Stimulated activated CD4-positive, alpha-beta T cell treated with anti-CD3 and anti-CD28 coated beads, TNF-alpha, amount 100 ng/mL, for 1 hour (primary cell): ENCODE measurements at regions not wholly inside any gene's neighbourhood (a gene's known extent, or its start where the extent isn't known, plus 50 kb on each side); places are given as distances from the start of the nearest gene placed in this dataset.

ENCODE experiments used
- DNase-seq, 3 donors: peaks; one replicate each; pipeline ENCODE4 v3.0.0-alpha.2; 2020; ENCODE audit warnings: low read depth in 3 of 3, low spot score in 1 of 3

DNA sequence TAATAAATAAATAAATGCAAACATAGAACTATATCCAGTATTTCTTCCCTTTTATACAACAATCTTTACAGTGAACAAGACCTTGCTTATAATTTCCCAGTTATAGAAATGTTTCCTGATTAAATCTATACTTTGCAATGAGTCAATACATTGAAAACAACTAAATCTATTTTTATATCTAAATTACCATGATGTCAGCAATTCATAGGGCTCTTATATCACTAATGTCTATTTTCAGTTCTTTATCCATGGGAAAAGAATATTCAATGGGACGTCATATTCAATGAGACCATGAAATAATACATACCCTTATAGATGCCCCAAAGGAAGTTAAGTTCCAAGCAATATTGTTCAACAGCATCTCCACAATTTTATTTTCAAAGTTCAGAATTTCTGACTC, 359.9 kb downstream of the CASP12 start:
- DNase-seq, result no peak

DNA sequence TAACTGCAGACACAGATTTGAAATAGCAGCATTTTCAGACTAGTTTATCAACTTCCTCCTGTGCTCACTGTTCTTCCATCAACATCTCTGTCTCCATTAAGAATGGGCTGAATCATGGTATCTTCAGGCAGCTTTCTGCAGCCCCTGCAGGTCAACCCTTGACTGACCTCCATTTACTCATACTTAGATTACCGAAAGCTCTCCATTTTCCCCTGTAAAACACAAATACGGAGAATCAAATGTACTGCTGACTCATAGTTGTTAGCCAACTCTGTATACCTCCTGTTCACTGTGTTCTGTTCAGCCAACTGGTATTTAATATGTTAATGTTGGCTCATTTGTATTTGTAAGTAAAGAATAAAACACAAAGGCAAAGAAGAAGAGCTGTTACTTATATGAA, 364.0 kb downstream of the CASP12 start:
- DNase-seq, result no peak

DNA sequence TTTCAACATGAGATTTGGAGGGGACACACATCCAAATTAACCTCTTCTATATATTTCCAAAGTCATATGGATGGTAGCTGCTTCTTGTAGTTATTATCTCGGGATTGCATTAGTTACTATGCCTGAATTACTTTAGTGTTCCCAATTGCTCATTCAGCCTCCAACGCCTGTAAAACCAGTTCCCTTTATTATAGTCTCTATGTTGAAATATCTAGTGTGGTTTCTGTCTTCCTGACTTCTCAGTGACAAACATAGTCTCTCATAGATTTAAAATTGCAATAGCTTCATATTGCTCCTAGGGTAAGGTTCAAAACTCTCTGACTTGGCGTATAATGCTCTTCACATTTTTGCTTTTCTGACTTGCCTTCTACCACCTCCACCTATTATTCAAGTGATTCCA, 366.4 kb downstream of the CASP12 start:
- DNase-seq, result no peak

GRCh38 chr11:104531075-104531474, 367.1 kb upstream of the PDGFD start:
- DNase-seq, result no peak

DNA sequence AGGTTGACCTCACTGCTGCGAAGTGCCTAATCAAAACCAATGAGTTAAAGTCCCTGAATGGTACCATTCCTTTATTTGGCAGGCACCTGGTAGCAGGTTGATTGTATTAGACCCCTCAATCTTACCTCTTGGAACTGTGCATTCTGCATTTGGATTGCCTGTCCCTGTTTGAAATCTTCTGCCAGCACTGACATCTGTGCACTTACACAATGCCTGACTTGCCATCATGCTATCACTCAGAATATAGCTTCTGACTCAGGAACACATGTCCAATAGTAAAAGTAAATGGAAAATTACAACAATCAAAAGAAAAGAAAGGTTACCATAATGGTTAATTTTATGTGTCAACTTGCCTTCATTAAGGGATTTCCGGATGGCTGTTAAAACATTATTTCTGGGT, 366.0 kb upstream of the PDGFD start:
- DNase-seq, result no peak

DNA sequence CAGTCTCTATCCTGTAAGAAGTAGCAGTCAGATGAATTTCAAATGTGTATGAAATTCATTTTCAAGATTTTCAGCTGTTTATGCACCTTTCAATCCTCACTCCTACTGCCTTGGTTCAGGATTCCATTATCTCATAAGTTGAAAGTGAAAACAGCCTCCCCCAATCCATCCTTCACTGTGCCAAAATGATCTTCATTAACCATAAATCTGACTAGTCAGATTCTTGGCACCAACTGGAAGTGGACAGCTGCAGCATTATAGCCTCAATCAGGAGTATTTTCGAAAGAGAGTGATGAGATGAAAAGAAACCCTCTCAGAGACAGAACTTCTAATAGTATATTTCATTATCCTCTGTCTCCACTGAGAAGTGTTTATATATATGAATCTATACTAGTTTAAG, 365.3 kb upstream of the PDGFD start:
- DNase-seq, result no peak

DNA sequence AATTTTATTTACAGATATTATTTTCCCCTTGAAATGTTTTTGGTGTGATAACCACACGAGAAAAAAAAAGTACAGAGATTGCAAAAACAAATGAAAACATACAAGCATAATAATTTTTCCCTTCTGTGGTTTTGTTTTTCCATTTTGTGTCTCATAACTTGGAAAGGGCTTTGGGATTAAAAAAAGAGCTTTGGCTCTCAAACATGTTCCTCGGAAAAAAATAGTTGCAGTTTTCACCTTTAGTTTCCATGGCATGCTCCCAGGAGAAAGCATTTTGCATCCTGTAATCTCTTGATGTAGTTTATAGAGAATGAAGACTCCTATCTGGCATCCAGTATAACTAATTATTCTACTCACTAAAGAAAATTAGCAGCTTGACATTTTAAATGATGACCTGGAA, 362.1 kb upstream of the PDGFD start:
- DNase-seq, result no peak

DNA sequence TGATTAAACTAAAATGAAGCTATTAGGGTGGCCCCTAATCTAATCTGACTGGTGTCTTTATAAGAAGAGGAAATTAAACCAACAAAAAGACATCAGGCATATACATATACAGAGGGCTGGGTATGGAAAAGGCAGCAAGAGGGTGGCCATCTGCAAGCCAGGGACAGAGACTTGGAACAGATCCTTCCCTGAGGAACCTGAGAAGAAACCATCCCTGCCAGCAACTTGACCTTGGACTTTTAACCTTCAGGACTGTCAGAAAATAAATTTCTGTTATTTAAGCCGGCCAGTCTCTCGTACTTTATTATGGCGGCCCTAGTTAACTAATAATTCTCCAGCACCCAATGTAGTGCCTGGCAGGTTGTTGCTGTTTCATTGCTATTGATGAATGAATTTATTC, 361.5 kb upstream of the PDGFD start:
- DNase-seq, result no peak

GRCh38 chr11:104524254-104524653, 360.3 kb upstream of the PDGFD start:
- no peak for DNase-seq

GRCh38 chr11:104523611-104524010, 359.7 kb upstream of the PDGFD start:
- no peak for DNase-seq

DNA sequence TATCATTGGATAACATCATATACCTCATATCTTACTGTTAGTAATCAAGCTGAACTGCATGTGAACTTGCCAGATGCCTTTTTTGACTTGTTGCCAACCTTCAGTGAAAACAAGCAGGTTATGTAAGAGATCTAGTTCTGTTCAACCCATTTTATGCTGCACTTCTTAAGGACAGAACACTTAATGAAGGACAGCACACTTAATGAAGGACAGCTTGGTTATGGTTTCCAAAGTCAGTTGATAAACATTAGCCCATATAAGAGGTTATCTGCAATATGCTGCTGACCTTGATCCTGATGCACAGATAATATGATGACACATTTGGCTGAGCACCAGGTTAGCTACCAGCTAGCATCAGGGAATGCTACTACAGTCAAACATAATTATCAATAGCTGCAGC, 358.7 kb upstream of the PDGFD start:
- DNase-seq, result no peak

- DNase-seq, result no peak
Measured at GRCh38 chr11:104522123-104522522, 358.2 kb upstream of the PDGFD start.

- no peak for DNase-seq
Measured at GRCh38 chr11:104510169-104510568, 346.2 kb upstream of the PDGFD start.

- no peak for DNase-seq
Measured at GRCh38 chr11:104490182-104490581, 326.2 kb upstream of the PDGFD start.

GRCh38 chr11:104488561-104488960, 324.6 kb upstream of the PDGFD start:
- DNase-seq, result no peak

DNA sequence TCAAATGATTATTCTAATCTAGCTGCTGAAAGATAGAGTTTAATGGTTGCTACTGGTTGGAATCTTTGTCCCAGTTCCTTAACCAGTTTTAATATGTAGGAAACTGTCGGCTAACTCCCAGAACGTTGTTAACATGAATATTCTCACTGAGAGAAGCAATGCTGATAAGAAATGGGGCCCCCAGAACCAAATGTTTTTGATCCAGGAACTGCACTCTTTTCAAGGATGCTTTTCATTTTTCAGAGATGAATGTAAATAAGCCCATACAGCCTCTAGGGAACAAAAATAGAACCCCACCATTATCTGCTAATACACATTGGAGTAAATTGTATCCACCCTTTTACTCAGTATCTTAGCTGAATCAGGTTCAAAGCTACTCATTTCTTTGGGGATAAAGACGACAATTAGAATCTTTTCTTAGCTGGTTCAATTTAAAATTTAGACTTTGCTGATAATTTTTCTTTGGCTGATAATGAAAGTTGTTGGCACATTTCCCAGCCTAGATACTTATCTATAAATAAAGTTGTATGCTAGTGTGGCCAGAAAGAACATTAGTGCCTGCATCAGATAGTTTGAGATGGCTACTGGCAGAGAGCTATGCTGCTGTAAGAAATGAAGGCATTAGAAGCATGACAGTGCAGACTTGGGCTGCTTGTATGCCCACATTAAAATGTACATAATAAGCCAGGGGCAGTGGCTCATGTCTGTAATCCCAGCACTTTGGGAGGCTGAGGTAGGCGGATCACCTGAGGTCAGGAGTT, 323.3 kb upstream of the PDGFD start:
- DNase-seq, result no peak

DNA sequence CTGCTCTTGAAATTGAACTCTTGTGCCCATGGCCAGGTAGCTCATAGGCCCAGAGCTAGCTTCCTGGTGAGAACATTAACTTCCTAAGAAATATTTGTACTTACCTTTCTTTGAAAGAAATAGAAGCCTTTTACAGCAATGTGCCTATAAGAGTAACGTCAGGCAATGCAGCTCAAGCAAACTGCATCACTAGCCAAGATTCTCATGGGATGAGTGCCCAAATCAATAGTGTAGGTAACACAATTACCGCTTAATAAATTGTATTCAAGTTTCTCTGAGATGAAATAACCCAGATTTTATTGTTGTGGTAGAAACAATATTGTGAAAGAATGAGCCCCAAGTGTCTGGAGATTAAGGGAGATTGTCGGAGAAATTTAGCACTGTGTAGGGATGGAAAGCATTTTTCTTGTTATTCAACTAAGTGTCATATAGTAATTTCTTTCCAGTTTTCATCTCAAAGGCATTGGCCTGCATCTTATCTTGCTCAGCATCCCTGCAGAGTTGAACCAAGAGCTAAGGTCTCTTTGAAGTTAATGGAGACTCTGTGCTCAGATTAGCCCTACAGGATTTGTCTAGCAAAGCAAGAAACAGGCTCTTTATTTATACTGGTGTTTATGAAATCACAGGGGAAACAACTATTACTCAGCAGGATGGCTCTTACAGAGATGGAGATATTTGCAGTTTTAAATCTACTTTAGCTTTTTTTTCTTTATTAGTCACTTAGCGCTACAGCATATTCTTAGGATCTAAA, 321.0 kb upstream of the PDGFD start:
- no peak for DNase-seq

DNA sequence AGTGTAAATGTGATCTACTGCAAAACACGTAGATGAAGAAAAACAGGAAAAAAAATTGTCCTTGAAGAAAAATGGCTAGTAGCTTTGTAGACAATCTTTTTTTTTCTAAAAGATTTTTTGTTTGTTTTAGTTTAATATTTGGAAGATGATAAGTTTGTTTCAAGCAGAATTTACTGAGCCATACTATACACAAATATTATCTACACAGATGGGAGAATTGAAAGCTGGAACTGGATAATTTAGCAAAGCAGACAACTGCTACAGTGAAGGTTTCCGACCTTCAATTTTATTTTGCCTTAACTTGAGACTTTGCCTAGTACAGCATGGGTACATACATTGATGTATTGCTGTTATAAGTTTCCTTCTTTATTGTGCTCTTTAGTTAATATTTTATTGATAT, 313.0 kb upstream of the PDGFD start:
- DNase-seq, result no peak

GRCh38 chr11:104476454-104476853, 312.5 kb upstream of the PDGFD start:
- DNase-seq, result no peak

- DNase-seq, result no peak
Measured at GRCh38 chr11:104467404-104467803, 303.5 kb upstream of the PDGFD start.

DNA sequence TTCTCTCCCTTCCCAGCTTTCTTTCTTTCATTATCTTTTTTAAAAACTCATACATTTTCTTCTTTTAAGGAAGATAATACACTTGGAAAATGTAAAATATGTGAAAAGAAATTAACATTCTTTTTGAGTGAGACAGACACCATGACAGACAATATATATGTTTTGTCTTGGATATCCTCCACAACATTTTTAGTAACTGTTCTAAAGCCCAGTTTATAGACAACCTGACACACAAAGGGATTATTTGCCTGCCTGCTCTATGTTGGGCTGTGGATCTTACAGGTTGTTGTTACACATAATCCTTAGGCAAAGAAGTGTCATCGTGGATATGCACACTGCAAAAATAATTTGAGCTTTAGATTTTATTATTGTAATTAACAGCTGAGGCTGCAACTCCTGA, 301.4 kb upstream of the PDGFD start:
- DNase-seq, result no peak

DNA sequence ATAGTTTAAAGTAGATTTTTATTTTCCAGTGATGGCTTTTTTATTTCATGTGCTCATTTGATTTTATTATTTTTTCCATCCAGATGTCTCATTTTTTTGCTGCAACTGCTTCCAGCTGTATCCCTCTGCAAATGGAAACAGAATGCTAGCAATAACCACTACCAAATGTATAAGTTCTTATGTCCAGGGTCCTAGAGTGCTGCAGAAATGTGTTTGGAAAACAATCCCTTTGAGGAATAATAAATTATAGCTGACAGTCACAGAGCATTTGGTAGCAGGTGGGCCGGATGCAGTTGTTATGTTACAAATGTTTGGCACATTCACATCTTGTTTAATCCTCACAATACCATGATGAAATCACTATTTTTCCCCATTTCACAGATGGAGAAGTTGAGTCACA, 300.7 kb upstream of the PDGFD start:
- DNase-seq, result no peak

GRCh38 chr11:104462341-104462740, 298.4 kb upstream of the PDGFD start:
- no peak for DNase-seq
